ENCODE measurements at regions not wholly inside any gene's neighbourhood (a gene's known extent, or its start where the extent isn't known, plus 50 kb on each side); places are given as distances from the start of the nearest gene placed in this dataset.

DNA sequence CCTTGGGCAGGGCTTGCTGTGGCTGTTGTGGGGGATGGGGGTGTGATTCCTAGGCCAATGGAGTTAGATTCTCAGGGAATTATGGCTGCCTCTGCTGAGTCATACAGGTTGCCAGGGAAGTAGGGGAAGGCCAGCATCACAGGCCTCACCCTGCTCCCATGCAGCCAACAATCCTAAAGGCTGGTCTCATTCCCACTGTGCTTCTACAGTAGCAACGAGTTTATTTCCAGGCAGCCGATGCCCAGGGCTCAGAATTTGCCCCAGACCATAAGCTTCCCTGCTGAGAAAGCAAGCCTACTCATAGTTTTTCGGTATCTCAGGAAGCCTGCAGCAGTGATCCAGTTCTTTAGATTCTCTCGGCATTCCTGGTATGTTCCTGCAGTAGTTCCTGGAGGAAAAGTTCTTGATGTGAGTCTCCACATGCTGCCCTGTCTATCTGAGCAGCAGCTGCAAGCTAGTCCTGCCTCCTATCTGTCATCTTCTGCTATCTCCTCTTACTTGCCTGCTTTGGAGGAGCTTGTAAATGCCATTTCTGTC, 59.3 kb upstream of the SELENOP start:
- TF ChIP-seq SP2 (IDR thresholded peaks at IDR 0.05; ENCODE audit: low read length) (no peak), SIRT6 (IDR thresholded peaks at IDR 0.05; ENCODE audit: low read length) (no peak), EZH2 (IDR thresholded peaks at IDR 0.05; ENCODE audit: low read depth, low read length, severe bottlenecking) (no peak), CHD2 (IDR thresholded peaks at IDR 0.05; ENCODE audit: low read length) (no peak), POLR2A (IDR thresholded peaks at IDR 0.05; ENCODE audit: control extremely low read depth in 1 of 2, low read depth in 2 of 2, low read length in 2 of 2) (no peak), TAF1 (IDR thresholded peaks at IDR 0.05; ENCODE audit: low read depth, low read length) (no peak), TCF12 (IDR thresholded peaks at IDR 0.05; ENCODE audit: low read depth, low read length) (no peak)
- TF ChIP-seq, protein P1, sequence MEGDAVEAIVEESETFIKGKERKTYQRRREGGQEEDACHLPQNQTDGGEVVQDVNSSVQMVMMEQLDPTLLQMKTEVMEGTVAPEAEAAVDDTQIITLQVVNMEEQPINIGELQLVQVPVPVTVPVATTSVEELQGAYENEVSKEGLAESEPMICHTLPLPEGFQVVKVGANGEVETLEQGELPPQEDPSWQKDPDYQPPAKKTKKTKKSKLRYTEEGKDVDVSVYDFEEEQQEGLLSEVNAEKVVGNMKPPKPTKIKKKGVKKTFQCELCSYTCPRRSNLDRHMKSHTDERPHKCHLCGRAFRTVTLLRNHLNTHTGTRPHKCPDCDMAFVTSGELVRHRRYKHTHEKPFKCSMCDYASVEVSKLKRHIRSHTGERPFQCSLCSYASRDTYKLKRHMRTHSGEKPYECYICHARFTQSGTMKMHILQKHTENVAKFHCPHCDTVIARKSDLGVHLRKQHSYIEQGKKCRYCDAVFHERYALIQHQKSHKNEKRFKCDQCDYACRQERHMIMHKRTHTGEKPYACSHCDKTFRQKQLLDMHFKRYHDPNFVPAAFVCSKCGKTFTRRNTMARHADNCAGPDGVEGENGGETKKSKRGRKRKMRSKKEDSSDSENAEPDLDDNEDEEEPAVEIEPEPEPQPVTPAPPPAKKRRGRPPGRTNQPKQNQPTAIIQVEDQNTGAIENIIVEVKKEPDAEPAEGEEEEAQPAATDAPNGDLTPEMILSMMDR (IDR thresholded peaks at IDR 0.05; ENCODE audit: control extremely low read depth in 1 of 3, insufficient read depth in 1 of 3, low read depth in 1 of 3, low read length in 3 of 3), result no peak
- TF ChIP-seq, protein P2, sequence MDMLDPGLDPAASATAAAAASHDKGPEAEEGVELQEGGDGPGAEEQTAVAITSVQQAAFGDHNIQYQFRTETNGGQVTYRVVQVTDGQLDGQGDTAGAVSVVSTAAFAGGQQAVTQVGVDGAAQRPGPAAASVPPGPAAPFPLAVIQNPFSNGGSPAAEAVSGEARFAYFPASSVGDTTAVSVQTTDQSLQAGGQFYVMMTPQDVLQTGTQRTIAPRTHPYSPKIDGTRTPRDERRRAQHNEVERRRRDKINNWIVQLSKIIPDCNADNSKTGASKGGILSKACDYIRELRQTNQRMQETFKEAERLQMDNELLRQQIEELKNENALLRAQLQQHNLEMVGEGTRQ (IDR thresholded peaks at IDR 0.05; ENCODE audit: low read length), result no peak
